ENCODE measurements at regions not wholly inside any gene's neighbourhood (a gene's known extent, or its start where the extent isn't known, plus 50 kb on each side); places are given as distances from the start of the nearest gene placed in this dataset.
A peak's percentile ranks its signal among the peaks of the same experiment; 100 is the strongest.

DNA sequence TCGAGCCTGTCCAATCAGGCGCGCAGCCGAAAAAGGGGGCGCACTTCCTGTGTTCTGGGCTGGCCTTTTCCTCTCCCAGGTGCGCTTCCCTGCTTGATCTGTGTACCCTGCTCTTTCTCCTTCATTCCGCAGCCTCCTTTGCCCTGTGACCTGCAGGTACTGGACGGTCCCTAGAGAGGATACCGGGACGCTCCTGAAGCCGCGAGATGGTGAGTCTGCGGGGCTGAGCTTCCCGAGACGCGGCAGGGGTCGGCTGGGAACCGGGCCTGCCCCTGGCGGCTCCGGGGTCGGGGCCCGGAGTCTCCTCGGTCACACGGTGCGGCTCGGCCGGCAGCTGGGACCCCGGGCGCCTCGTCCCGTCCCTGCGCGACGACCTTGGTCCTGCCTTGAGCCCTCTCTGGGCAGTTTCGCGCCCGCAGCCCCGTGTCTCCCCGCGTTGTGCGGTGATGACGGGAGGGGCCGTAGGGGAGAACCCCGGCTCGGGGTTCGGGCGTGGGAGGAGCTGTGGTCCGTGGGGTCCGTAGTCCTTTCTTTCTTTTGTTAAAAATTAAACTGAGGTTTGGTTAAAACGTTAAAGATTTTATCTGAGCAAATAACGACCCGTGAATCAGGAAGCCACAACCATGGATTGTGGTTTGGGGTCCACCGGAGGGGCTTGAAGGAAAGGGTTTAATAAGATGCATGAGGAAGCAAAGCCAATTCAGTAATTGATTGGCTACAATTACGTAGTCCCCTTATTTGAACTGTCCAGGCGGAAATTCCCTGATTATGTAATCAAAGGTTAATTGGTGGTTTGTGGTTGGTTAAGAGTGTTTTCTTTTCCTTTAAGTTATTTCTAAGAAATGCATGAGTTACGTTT, 172.8 kb upstream of the ZNF267 start:
- TF ChIP-seq ELF4 (IDR thresholded peaks at IDR 0.05) = peak; percentile 55
- TF ChIP-seq TARDBP (IDR thresholded peaks at IDR 0.05) = no peak
- no peak for TF ChIP-seq SUZ12 (IDR thresholded peaks at IDR 0.05)
- TF ChIP-seq FOXM1 (IDR thresholded peaks at IDR 0.05; ENCODE audit: borderline replicate concordance) = no peak
- no peak for TF ChIP-seq LEF1 (IDR thresholded peaks at IDR 0.05; ENCODE audit: borderline replicate concordance)
- no peak for TF ChIP-seq SP1 (IDR thresholded peaks at IDR 0.05)
- no peak for TF ChIP-seq ZNF384 (IDR thresholded peaks at IDR 0.05)
- no peak for TF ChIP-seq BHLHE40 (IDR thresholded peaks at IDR 0.05; ENCODE audit: borderline replicate concordance)
- no peak for TF ChIP-seq CTBP1 (IDR thresholded peaks at IDR 0.05; ENCODE audit: borderline replicate concordance)
- TF ChIP-seq HDGF (IDR thresholded peaks at IDR 0.05; ENCODE audit: borderline replicate concordance) = no peak
- no peak for TF ChIP-seq FOXA1 (IDR thresholded peaks at IDR 0.05)
- TF ChIP-seq L3MBTL2 (conservative IDR thresholded peaks at IDR 0.05) = no peak
- no peak for TF ChIP-seq ARNT (IDR thresholded peaks at IDR 0.05)
